ENCODE measurements at regions not wholly inside any gene's neighbourhood (a gene's known extent, or its start where the extent isn't known, plus 50 kb on each side); places are given as distances from the start of the nearest gene placed in this dataset.

- Histone ChIP-seq H3K27me3 (replicated peaks) (no peaks in the 10 kb centered on the region), H3K36me3 (replicated peaks) (no peaks in the 10 kb centered on the region), H3K4me3 (ENCODE audit: low read depth, low read length) (no peak overlapping the region), H3K27ac (no peak overlapping the region)
- no peak for DNase-seq
- in situ Hi-C loops (cut with HindIII; ENCODE audit: low pct_ligation_motif_present, low sequenced_read_pairs), result no loop called here
- no peak for TF ChIP-seq CTCF (IDR thresholded peaks at IDR 0.05; ENCODE audit: low read depth, low read length, missing control alignments)
These were observed 181.4 kb downstream of the IPMK start for GRCh38 chr10:58086144-58086762.

GRCh38 chr10:58082248-58082647, 185.4 kb downstream of the IPMK start:
- no peak for TF ChIP-seq CTCF (IDR thresholded peaks at IDR 0.05; ENCODE audit: low read depth, low read length, missing control alignments)
- no peak overlapping the region for H3K4me3 ChIP-seq (ENCODE audit: low read depth, low read length)
- H3K36me3 ChIP-seq (replicated peaks), result no peaks in the 10 kb centered on the region
- no peak for DNase-seq
- in situ Hi-C loops (cut with HindIII; ENCODE audit: low pct_ligation_motif_present, low sequenced_read_pairs), result no loop called here
- no peak overlapping the region for H3K27ac ChIP-seq
- H3K27me3 ChIP-seq (replicated peaks), result no peaks in the 10 kb centered on the region

GRCh38 chr10:58081353-58081752, 186.3 kb downstream of the IPMK start:
- Histone ChIP-seq H3K36me3 (replicated peaks) (no peaks in the 10 kb centered on the region), H3K4me3 (ENCODE audit: low read depth, low read length) (no peak overlapping the region), H3K27me3 (replicated peaks) (no peaks in the 10 kb centered on the region), H3K27ac (no peak overlapping the region)
- no peak for DNase-seq
- no peak for TF ChIP-seq CTCF (IDR thresholded peaks at IDR 0.05; ENCODE audit: low read depth, low read length, missing control alignments)
- in situ Hi-C loops (cut with HindIII; ENCODE audit: low pct_ligation_motif_present, low sequenced_read_pairs), result no loop called here

GRCh38 chr10:58079461-58079860, 188.2 kb downstream of the IPMK start:
- Histone ChIP-seq H3K4me3 (ENCODE audit: low read depth, low read length) (no peak overlapping the region), H3K36me3 (replicated peaks) (no peaks in the 10 kb centered on the region), H3K27me3 (replicated peaks) (no peaks in the 10 kb centered on the region), H3K27ac (no peak overlapping the region)
- in situ Hi-C loops (cut with HindIII; ENCODE audit: low pct_ligation_motif_present, low sequenced_read_pairs), result no loop called here
- DNase-seq, result no peak
- TF ChIP-seq CTCF (IDR thresholded peaks at IDR 0.05; ENCODE audit: low read depth, low read length, missing control alignments), result no peak

- no peak for TF ChIP-seq CTCF (IDR thresholded peaks at IDR 0.05; ENCODE audit: low read depth, low read length, missing control alignments)
- H3K4me3 ChIP-seq (ENCODE audit: low read depth, low read length), result no peak overlapping the region
- no peak overlapping the region for H3K27ac ChIP-seq
- peaks cover 2% of the 10 kb centered on the region for H3K27me3 ChIP-seq (replicated peaks)
- no peaks in the 10 kb centered on the region for H3K36me3 ChIP-seq (replicated peaks)
- in situ Hi-C loops (cut with HindIII; ENCODE audit: low pct_ligation_motif_present, low sequenced_read_pairs), result no loop called here
- no peak for DNase-seq
These were observed 195.1 kb downstream of the IPMK start for GRCh38 chr10:58072634-58073033.

- no peak for DNase-seq
- in situ Hi-C loops (cut with HindIII; ENCODE audit: low pct_ligation_motif_present, low sequenced_read_pairs), result no loop called here
- Histone ChIP-seq H3K36me3 (replicated peaks) (no peaks in the 10 kb centered on the region), H3K27me3 (replicated peaks) (peaks cover 2% of the 10 kb centered on the region), H3K4me3 (ENCODE audit: low read depth, low read length) (no peak overlapping the region), H3K27ac (no peak overlapping the region)
- TF ChIP-seq CTCF (IDR thresholded peaks at IDR 0.05; ENCODE audit: low read depth, low read length, missing control alignments), result no peak
These were observed 196.7 kb downstream of the IPMK start for GRCh38 chr10:58070956-58071355.

Data from brain microvascular endothelial cell (primary cell).